A673 (cell line): ENCODE measurements at regions not wholly inside any gene's neighbourhood (a gene's known extent, or its start where the extent isn't known, plus 50 kb on each side); places are given as distances from the start of the nearest gene placed in this dataset.

Experiments
- EZH2 ChIP-seq: fragments of 200-600 bp; sonication (generic); IDR thresholded peaks from 2 replicates; pipeline ENCODE4 v1.6.1; 2017; ENCODE audit warnings: borderline replicate concordance, low read depth, mild to moderate bottlenecking, mixed read lengths, antibody characterized with exemption, low read length; ENCODE audit not compliant: poor library complexity, severe bottlenecking
- TF ChIP-seq, protein P1 (sequence below): fragments of 300-800, 200-600 bp; sonication (generic); conservative IDR thresholded peaks from 2 replicates; pipeline ENCODE4 v1.5.1; 2017; ENCODE audit warnings: low read depth, mild to moderate bottlenecking, antibody characterized with exemption, low read length, moderate library complexity, mixed read lengths

DNA sequence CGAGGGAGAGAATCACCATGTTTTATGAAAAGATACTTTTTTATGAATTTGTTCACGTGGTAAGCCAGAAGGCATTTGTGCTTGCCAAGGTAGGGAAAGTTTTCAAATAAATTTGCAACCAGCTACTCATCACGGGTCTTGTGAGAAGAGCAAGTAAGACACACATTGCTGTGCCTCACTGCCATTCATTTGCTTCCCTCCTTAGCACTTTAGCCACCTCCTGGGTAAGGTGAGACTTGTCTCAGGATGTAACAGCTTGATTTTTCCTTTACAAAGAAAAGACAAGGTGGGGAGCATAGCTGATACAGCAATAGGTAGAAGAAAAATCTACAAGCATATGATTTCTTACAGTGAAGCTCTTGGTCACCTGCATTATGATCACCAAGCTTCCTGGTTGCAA is 342.4 kb upstream of the GRM3 start:
- TF ChIP-seq, protein P1, sequence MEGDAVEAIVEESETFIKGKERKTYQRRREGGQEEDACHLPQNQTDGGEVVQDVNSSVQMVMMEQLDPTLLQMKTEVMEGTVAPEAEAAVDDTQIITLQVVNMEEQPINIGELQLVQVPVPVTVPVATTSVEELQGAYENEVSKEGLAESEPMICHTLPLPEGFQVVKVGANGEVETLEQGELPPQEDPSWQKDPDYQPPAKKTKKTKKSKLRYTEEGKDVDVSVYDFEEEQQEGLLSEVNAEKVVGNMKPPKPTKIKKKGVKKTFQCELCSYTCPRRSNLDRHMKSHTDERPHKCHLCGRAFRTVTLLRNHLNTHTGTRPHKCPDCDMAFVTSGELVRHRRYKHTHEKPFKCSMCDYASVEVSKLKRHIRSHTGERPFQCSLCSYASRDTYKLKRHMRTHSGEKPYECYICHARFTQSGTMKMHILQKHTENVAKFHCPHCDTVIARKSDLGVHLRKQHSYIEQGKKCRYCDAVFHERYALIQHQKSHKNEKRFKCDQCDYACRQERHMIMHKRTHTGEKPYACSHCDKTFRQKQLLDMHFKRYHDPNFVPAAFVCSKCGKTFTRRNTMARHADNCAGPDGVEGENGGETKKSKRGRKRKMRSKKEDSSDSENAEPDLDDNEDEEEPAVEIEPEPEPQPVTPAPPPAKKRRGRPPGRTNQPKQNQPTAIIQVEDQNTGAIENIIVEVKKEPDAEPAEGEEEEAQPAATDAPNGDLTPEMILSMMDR: no peak
- TF ChIP-seq EZH2: no peak
